RWPE2 (cell line): ENCODE measurements at regions not wholly inside any gene's neighbourhood (a gene's known extent, or its start where the extent isn't known, plus 50 kb on each side); places are given as distances from the start of the nearest gene placed in this dataset.
"Not testable (repeated sequence)": the region's sequence is repeated elsewhere in the genome, so short reads cannot be mapped to it uniquely, and the experiment has no call there.

Experiments
- ATAC-seq: fragments of 200-7000 bp; cut with Tn5 transposase; 3 replicates; pipeline ENCODE4 v1.9.1; 2021; ENCODE audit warnings: low read depth
- DNase-seq: peaks from one replicate; pipeline ENCODE4 v3.0.0-alpha.2; 2020; ENCODE audit warnings: low spot score
- H3K27ac ChIP-seq: fragments of 450-650 bp; 2 replicates; pipeline ENCODE4 v1.5.1; 2017; ENCODE audit warnings: mild to moderate bottlenecking; ENCODE audit not compliant: poor library complexity, severe bottlenecking
- H3K27me3 ChIP-seq: fragments of 250-450 bp; sonication (Bioruptor Pico); 2 replicates; pipeline ENCODE4 v1.5.1; 2021; ENCODE audit warnings: mild to moderate bottlenecking, moderate library complexity; ENCODE audit not compliant: insufficient read depth, poor library complexity, severe bottlenecking
- H3K36me3 ChIP-seq: fragments of 250-450 bp; sonication (Bioruptor Pico); 2 replicates; pipeline ENCODE4 v1.5.1; 2020; ENCODE audit warnings: low read depth, mild to moderate bottlenecking, moderate library complexity
- H3K4me1 ChIP-seq: fragments of 250-450 bp; sonication (Bioruptor Pico); 2 replicates; pipeline ENCODE4 v1.5.1; 2021; ENCODE audit warnings: mild to moderate bottlenecking, moderate library complexity; ENCODE audit not compliant: insufficient read depth, poor library complexity, severe bottlenecking
- H3K4me3 ChIP-seq: fragments of 250-450 bp; sonication (Bioruptor Pico); 2 replicates; pipeline ENCODE4 v1.5.1; 2021; ENCODE audit warnings: mild to moderate bottlenecking, moderate library complexity; ENCODE audit not compliant: severe bottlenecking
- H3K9me3 ChIP-seq: fragments of 250-450 bp; sonication (Bioruptor Pico); 2 replicates; pipeline ENCODE4 v1.5.1; 2021; ENCODE audit warnings: mild to moderate bottlenecking, moderate library complexity; ENCODE audit not compliant: severe bottlenecking
- CTCF ChIP-seq: fragments of 450-650 bp; IDR thresholded peaks from one replicate; pipeline ENCODE4 v1.5.1; 2017; ENCODE audit warnings: mild to moderate bottlenecking, moderate library complexity; ENCODE audit not compliant: poor library complexity, severe bottlenecking

GRCh38 chr5:125450771-125451170 lies 704.3 kb upstream of the ZNF608 start:
- H3K4me1 ChIP-seq, result peaks cover 3% of the 10 kb centered on the region
- no peak for ATAC-seq

GRCh38 chr5:125451622-125452021 lies 705.2 kb upstream of the ZNF608 start:
- no peaks in the 10 kb centered on the region for H3K36me3 ChIP-seq
- DNase-seq, result no peak
- H3K27ac ChIP-seq, result no peak overlapping the region
- H3K9me3 ChIP-seq, result no peaks in the 10 kb centered on the region
- no peak overlapping the region for H3K4me3 ChIP-seq
- H3K27me3 ChIP-seq, result no peaks in the 10 kb centered on the region
- H3K4me1 ChIP-seq, result peaks cover 3% of the 10 kb centered on the region
- TF ChIP-seq CTCF, result no peak
- no peak for ATAC-seq

More at GRCh38 chr5:125450771-125451170, 704.3 kb upstream of the ZNF608 start:
- no peak for TF ChIP-seq CTCF
- no peak for DNase-seq
- Histone ChIP-seq H3K9me3 (no peaks in the 10 kb centered on the region), H3K27me3 (no peaks in the 10 kb centered on the region), H3K4me3 (no peak overlapping the region), H3K27ac (no peak overlapping the region), H3K36me3 (no peaks in the 10 kb centered on the region)

- DNase-seq (no peak), ATAC-seq (no peak)
- Histone ChIP-seq H3K27me3 (no peaks in the 10 kb centered on the region), H3K9me3 (no peaks in the 10 kb centered on the region), H3K27ac (no peak overlapping the region), H3K4me3 (no peak overlapping the region), H3K36me3 (no peaks in the 10 kb centered on the region), H3K4me1 (no peaks in the 10 kb centered on the region)
- TF ChIP-seq CTCF, result no peak
These were observed 706.6 kb upstream of the ZNF608 start for GRCh38 chr5:125452991-125453390.

- Histone ChIP-seq H3K4me3 (no peak overlapping the region), H3K4me1 (no peaks in the 10 kb centered on the region), H3K27ac (no peak overlapping the region), H3K36me3 (no peaks in the 10 kb centered on the region), H3K9me3 (no peaks in the 10 kb centered on the region), H3K27me3 (no peaks in the 10 kb centered on the region)
- no peak for TF ChIP-seq CTCF
- no peak for ATAC-seq
- DNase-seq, result no peak
These were observed 708.6 kb upstream of the ZNF608 start for GRCh38 chr5:125455041-125455440.

GRCh38 chr5:125456005-125456404 lies 709.6 kb upstream of the ZNF608 start:
- not testable (repeated sequence) for H3K27me3 ChIP-seq, H3K9me3 ChIP-seq, ATAC-seq, H3K4me1 ChIP-seq, H3K36me3 ChIP-seq, DNase-seq, H3K4me3 ChIP-seq, H3K27ac ChIP-seq
